Breast epithelium (tissue), 3 donors: ENCODE measurements at regions not wholly inside any gene's neighbourhood (a gene's known extent, or its start where the extent isn't known, plus 50 kb on each side); places are given as distances from the start of the nearest gene placed in this dataset.

Source experiments
- POLR2A ChIP-seq: fragments of 450-650 bp; IDR thresholded peaks from one replicate; pipeline ENCODE4 v1.6.1; 2016; ENCODE audit warnings: antibody characterized with exemption, mild to moderate bottlenecking, moderate library complexity
- POLR2AphosphoS5 ChIP-seq, 3 donors: sonication (generic); formaldehyde crosslinking; IDR thresholded peaks; one replicate each; pipeline ENCODE4 v1.6.1; 2017; ENCODE audit warnings: antibody characterized with exemption in 3 of 3
- TF ChIP-seq, protein P1 (sequence below), 3 donors: fragments of 450-650 bp; IDR thresholded peaks; one replicate each; pipeline ENCODE4 v1.5.1; 2016 to 2017; ENCODE audit warnings: antibody characterized with exemption in 3 of 3, mild to moderate bottlenecking in 3 of 3, moderate library complexity in 3 of 3

DNA sequence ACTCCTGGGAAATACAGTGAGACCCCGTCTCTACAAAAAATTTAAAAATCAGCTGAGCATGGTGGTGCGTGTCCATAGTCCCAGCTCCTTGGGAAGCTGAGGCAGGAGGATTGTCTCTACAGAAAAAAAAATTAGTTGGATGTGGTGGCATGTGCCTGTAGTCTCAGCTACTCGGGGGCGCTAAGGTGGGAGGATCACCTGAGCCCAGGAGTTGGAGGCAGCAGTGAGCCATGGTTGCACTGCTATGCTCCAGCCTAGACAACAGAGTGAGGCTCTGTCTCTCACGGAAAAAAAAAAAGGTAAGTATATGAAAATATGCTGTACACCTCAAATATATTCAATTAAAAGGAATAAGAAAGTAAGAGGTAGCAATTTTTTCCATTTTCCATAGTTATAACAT lies 92.5 kb upstream of the TGIF1 start:
- TF ChIP-seq, protein P1, sequence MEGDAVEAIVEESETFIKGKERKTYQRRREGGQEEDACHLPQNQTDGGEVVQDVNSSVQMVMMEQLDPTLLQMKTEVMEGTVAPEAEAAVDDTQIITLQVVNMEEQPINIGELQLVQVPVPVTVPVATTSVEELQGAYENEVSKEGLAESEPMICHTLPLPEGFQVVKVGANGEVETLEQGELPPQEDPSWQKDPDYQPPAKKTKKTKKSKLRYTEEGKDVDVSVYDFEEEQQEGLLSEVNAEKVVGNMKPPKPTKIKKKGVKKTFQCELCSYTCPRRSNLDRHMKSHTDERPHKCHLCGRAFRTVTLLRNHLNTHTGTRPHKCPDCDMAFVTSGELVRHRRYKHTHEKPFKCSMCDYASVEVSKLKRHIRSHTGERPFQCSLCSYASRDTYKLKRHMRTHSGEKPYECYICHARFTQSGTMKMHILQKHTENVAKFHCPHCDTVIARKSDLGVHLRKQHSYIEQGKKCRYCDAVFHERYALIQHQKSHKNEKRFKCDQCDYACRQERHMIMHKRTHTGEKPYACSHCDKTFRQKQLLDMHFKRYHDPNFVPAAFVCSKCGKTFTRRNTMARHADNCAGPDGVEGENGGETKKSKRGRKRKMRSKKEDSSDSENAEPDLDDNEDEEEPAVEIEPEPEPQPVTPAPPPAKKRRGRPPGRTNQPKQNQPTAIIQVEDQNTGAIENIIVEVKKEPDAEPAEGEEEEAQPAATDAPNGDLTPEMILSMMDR (IDR thresholded peaks at IDR 0.05): no peak
- TF ChIP-seq POLR2A: no peak
- TF ChIP-seq POLR2AphosphoS5 (IDR thresholded peaks at IDR 0.05): no peak
